ENCODE measurements at regions not wholly inside any gene's neighbourhood (a gene's known extent, or its start where the extent isn't known, plus 50 kb on each side); places are given as distances from the start of the nearest gene placed in this dataset.

DNA sequence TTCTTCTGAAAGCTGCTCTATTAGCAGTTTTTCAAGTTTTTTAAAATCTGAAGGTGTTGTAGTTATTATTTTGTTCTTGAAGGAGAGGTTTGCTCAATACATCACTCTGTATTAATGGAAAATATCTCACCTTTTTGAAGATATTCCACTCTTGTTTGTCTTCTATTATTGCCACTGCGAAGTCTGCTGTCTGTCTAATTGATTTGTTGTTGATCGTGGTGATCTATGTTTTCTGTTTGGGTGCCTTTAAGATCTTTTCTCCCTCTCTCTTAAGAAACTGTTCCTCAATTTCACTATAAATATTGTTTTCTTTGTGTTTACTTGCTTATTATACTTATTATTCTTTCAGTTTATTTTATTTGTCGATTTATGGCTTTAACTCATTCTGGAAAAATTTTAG is 64.9 kb upstream of the FZD8 start:
- TF ChIP-seq POLR2A (IDR thresholded peaks at IDR 0.05): no peak
- TF ChIP-seq CTCF (IDR thresholded peaks at IDR 0.05): no peak
